Mesothelial cell of epicardium (in vitro differentiated cells): ENCODE measurements at regions not wholly inside any gene's neighbourhood (a gene's known extent, or its start where the extent isn't known, plus 50 kb on each side); places are given as distances from the start of the nearest gene placed in this dataset.

Source experiments
- DNase-seq, 2 experiments: peaks; one replicate each; pipeline ENCODE4 v3.0.0; 2021; ENCODE audit warnings: low spot score in 2 of 2; ENCODE audit not compliant: unreplicated experiment in 2 of 2
- H3K27ac Mint-ChIP-seq: 2 replicates; pipeline ENCODE4 v1.8.0; 2021; ENCODE audit warnings: mixed read lengths
- H3K27me3 Mint-ChIP-seq: 2 replicates; pipeline ENCODE4 v1.8.0; 2021; ENCODE audit warnings: low read depth, mixed read lengths
- H3K36me3 Mint-ChIP-seq: 2 replicates; pipeline ENCODE4 v1.8.0; 2021; ENCODE audit warnings: mixed read lengths
- H3K4me1 Mint-ChIP-seq: 2 replicates; pipeline ENCODE4 v1.8.0; 2021; ENCODE audit warnings: mixed read lengths
- H3K4me3 Mint-ChIP-seq: 2 replicates; pipeline ENCODE4 v1.8.0; 2021; ENCODE audit warnings: mild to moderate bottlenecking, moderate library complexity, mixed read lengths
- H3K9me3 Mint-ChIP-seq: 2 replicates; pipeline ENCODE4 v1.8.0; 2021; ENCODE audit warnings: mixed read lengths
- TF ChIP-seq, protein P1 (sequence below): fragments of 200-600 bp; sonication (generic); IDR thresholded peaks from one replicate; pipeline ENCODE4 v1.5.0; 2021; ENCODE audit warnings: antibody characterized with exemption; ENCODE audit not compliant: unreplicated experiment

- Mint-ChIP-seq H3K27me3 (peaks cover 1% of the 10 kb centered on the region), H3K36me3 (no peaks in the 10 kb centered on the region), H3K27ac (no peak overlapping the region), H3K9me3 (no peaks in the 10 kb centered on the region), H3K4me3 (no peak overlapping the region), H3K4me1 (no peaks in the 10 kb centered on the region)
- DNase-seq: no peak
- TF ChIP-seq, protein P1, sequence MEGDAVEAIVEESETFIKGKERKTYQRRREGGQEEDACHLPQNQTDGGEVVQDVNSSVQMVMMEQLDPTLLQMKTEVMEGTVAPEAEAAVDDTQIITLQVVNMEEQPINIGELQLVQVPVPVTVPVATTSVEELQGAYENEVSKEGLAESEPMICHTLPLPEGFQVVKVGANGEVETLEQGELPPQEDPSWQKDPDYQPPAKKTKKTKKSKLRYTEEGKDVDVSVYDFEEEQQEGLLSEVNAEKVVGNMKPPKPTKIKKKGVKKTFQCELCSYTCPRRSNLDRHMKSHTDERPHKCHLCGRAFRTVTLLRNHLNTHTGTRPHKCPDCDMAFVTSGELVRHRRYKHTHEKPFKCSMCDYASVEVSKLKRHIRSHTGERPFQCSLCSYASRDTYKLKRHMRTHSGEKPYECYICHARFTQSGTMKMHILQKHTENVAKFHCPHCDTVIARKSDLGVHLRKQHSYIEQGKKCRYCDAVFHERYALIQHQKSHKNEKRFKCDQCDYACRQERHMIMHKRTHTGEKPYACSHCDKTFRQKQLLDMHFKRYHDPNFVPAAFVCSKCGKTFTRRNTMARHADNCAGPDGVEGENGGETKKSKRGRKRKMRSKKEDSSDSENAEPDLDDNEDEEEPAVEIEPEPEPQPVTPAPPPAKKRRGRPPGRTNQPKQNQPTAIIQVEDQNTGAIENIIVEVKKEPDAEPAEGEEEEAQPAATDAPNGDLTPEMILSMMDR: no peak
Measured at GRCh38 chr11:31895926-31896325, 84.8 kb upstream of the PAX6 start.

DNA sequence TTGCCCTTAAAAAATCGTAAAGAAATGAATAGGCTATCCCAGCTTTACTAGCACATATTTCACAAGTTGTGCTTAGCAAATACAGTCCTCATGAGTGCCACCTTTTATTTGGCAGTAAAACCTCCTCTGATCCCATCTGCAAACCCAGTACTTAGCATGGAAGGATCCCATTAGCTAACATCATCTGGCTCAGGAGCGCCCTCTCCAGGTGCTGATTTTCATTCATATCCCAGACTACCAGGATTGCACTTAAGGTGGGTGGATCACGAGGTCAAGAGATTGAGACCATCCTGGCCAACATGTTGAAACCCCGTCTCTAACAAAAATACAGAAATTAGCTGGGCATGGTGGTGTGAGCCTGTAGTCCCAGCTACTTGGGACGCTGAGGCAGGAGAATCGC, 76.1 kb upstream of the PAX6 start:
- TF ChIP-seq, protein P1: no peak

DNA sequence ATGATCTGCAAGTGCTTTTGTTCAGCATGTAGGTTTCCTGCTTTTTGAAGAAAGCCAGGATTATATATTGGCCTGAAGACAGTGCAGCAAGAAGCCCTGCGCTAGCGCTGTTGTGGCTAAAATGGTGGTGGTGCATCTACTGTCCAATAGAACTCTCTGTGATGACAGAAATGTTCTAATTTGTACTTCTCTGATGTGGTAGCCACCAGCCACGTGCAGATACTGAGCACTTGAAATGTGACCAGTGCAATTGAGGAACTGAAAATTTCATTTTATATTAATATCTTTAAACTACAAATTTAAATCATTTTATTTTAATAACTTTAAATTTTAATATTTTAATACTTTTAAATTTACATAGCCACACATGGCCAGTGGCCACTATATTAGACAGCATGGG, 73.0 kb upstream of the PAX6 start:
- no peak for DNase-seq
- Mint-ChIP-seq H3K4me1 (peaks cover 9% of the 10 kb centered on the region), H3K9me3 (no peaks in the 10 kb centered on the region), H3K36me3 (no peaks in the 10 kb centered on the region), H3K27ac (no peak overlapping the region), H3K27me3 (peaks cover 8% of the 10 kb centered on the region), H3K4me3 (no peak overlapping the region)
- TF ChIP-seq, protein P1: no peak

More for the DNA sequence above, 76.1 kb upstream of the PAX6 start:
- no peak for DNase-seq
- H3K27me3 Mint-ChIP-seq: peaks cover 2% of the 10 kb centered on the region
- peaks cover 9% of the 10 kb centered on the region for H3K4me1 Mint-ChIP-seq
- H3K27ac Mint-ChIP-seq: no peak overlapping the region
- H3K9me3 Mint-ChIP-seq: no peaks in the 10 kb centered on the region
- no peaks in the 10 kb centered on the region for H3K36me3 Mint-ChIP-seq
- no peak overlapping the region for H3K4me3 Mint-ChIP-seq

DNA sequence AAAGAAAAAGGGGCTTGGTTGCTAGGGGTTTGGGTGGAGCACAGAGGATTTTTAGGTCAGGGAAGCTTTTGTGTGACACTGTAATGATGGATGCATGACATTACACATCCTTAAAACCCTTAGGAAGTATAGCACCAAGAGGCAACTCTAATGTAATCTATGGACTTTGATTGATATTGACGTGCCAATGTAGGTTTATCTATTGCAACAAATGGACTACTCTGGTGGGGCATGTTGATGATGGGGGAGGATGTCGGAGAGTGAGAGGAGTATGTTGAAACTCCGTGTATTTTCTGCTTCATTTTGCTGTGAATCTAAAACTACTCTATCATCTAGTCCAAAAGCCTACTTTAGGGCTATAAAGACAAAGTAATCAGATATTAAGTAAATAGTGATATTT, 72.3 kb upstream of the PAX6 start:
- Mint-ChIP-seq H3K4me1 (peaks cover 9% of the 10 kb centered on the region), H3K4me3 (no peak overlapping the region), H3K27me3 (peaks cover 8% of the 10 kb centered on the region), H3K27ac (no peak overlapping the region), H3K36me3 (no peaks in the 10 kb centered on the region), H3K9me3 (no peaks in the 10 kb centered on the region)
- TF ChIP-seq, protein P1: no peak
- no peak for DNase-seq

DNA sequence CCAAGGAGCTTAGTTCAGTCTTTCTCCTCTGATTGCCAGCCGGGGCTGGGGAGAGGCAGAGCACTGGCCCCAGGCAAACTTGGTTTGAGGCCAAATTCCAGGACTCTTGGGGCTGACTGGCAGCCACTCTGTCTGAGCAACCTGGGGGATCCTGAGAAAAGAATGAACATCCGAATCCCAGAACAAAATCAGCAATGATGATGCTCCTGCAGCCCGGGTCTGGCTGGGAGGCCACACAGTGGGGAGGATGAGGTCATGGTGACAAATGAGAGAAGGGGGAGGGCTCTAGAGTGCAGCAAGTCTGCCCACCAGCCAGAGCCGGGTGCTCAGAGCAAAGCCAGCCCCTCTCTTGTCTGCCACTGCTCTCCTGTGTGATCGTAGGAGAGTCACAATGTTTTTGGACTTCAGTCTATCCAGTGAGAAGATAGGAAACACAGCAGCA, 71.8 kb upstream of the PAX6 start:
- Mint-ChIP-seq H3K27ac (peak overlapping the region; percentile 2), H3K9me3 (no peaks in the 10 kb centered on the region), H3K27me3 (peaks cover 8% of the 10 kb centered on the region), H3K36me3 (no peaks in the 10 kb centered on the region), H3K4me3 (no peak overlapping the region), H3K4me1 (peaks cover 9% of the 10 kb centered on the region)
- DNase-seq: peak in 1 of 2 experiments; percentile 55
- TF ChIP-seq, protein P1: no peak

- H3K27me3 Mint-ChIP-seq: peaks cover 6% of the 10 kb centered on the region
- peaks cover 9% of the 10 kb centered on the region for H3K4me1 Mint-ChIP-seq
- H3K9me3 Mint-ChIP-seq: no peaks in the 10 kb centered on the region
- no peak overlapping the region for H3K27ac Mint-ChIP-seq
- TF ChIP-seq, protein P1: no peak
- no peak for DNase-seq
- no peaks in the 10 kb centered on the region for H3K36me3 Mint-ChIP-seq
- no peak overlapping the region for H3K4me3 Mint-ChIP-seq
Measured at GRCh38 chr11:31881825-31882224, 70.7 kb upstream of the PAX6 start.
